ENCODE measurements at regions not wholly inside any gene's neighbourhood (a gene's known extent, or its start where the extent isn't known, plus 50 kb on each side); places are given as distances from the start of the nearest gene placed in this dataset.

DNA sequence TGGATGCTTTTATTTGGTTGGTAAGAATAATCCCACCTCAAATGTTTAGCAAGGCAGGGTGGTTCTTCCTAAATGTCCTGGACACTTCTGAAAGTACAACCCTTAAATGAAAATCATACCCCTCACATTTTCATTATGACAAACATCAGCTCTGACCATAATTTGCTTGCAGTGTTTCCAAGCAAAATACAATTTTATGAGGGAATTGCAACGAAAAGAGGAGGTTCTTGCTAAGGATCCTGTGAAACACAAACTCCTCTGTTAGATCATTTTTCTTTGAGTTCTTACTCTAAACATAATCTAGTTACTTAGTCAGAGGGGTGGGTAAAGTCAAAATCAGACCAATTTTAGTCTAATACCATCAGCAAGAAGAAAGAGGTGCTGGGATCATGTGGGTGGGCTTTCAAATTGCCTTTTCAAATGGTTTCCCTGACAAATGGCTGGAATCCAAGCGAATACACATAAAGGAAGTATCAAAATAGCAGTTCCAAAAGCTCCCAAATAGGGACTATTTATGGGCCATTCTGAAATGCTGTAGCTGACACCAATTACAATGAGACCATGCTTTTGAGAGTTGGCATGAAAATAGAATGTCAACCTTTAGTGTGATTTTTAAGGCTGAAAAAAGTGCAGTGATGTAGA lies 164.9 kb upstream of the INHBA start:
- H3K9ac ChIP-seq (ENCODE audit: low read depth in 1 of 2, low read length in 2 of 2), result no peak overlapping the region
- no peak for TF ChIP-seq NR2F2 (IDR thresholded peaks at IDR 0.05)
- no peak for TF ChIP-seq HNF4G (IDR thresholded peaks at IDR 0.05)
- no peak for TF ChIP-seq RAD21 (IDR thresholded peaks at IDR 0.05)
- TF ChIP-seq RXRA (IDR thresholded peaks at IDR 0.05), result no peak
- no peak for TF ChIP-seq REST (IDR thresholded peaks at IDR 0.05)
- no peak for TF ChIP-seq FOXA1 (IDR thresholded peaks at IDR 0.05)
- TF ChIP-seq FOXA2 (IDR thresholded peaks at IDR 0.05), result no peak
- TF ChIP-seq EGR1 (IDR thresholded peaks at IDR 0.05; ENCODE audit: low read depth in 2 of 2), result no peak
- TF ChIP-seq ATF3 (IDR thresholded peaks at IDR 0.05), result no peak
- no peak for TF ChIP-seq SP1 (IDR thresholded peaks at IDR 0.05)
- H3K4me3 ChIP-seq (ENCODE audit: low read depth in 1 of 3, low read length in 3 of 3), result no peak overlapping the region
- WGBS, result 42% methylated on average over 2 of the region's 2 CpGs
- H3K27me3 ChIP-seq (ENCODE audit: control insufficient read depth in 4 of 4, insufficient read depth in 4 of 4, low read length in 3 of 4), result no peaks in the 10 kb centered on the region
- H3K4me1 ChIP-seq (ENCODE audit: control insufficient read depth in 4 of 4, insufficient read depth in 4 of 4, low read length in 3 of 4), result no peaks in the 10 kb centered on the region
- no peak overlapping the region for H3K27ac ChIP-seq (ENCODE audit: low read depth in 1 of 2, low read length in 2 of 2)
- no peaks in the 10 kb centered on the region for H3K36me3 ChIP-seq (ENCODE audit: control insufficient read depth in 4 of 4, insufficient read depth in 3 of 4, low read depth in 1 of 4, low read length in 3 of 4)
- DNase-seq (ENCODE audit: low spot score), result no peak
- H3K9me3 ChIP-seq (ENCODE audit: control insufficient read depth in 4 of 4, low read length in 3 of 4), result peaks cover 6 to 21% (median 15%) of the 10 kb centered on the region in 4 donors

GRCh38 chr7:41862261-41862660 lies 159.4 kb upstream of the INHBA start:
- Histone ChIP-seq H3K9ac (ENCODE audit: low read depth in 1 of 2, low read length in 2 of 2) (no peak overlapping the region), H3K4me1 (ENCODE audit: control insufficient read depth in 4 of 4, insufficient read depth in 4 of 4, low read length in 3 of 4) (no peaks in the 10 kb centered on the region), H3K27ac (ENCODE audit: low read depth in 1 of 2, low read length in 2 of 2) (no peak overlapping the region), H3K36me3 (ENCODE audit: control insufficient read depth in 4 of 4, insufficient read depth in 3 of 4, low read depth in 1 of 4, low read length in 3 of 4) (no peaks in the 10 kb centered on the region), H3K27me3 (ENCODE audit: control insufficient read depth in 4 of 4, insufficient read depth in 4 of 4, low read length in 3 of 4) (no peaks in the 10 kb centered on the region), H3K4me3 (ENCODE audit: low read depth in 1 of 3, low read length in 3 of 3) (no peak overlapping the region), H3K9me3 (ENCODE audit: control insufficient read depth in 4 of 4, low read length in 3 of 4) (peaks cover 6 to 21% (median 15%) of the 10 kb centered on the region in 4 donors)
- no peak for TF ChIP-seq FOXA2 (IDR thresholded peaks at IDR 0.05)
- no peak for TF ChIP-seq GABPA (IDR thresholded peaks at IDR 0.05 in 1 of 2, conservative IDR thresholded peaks at IDR 0.05 in 1 of 2)
- TF ChIP-seq RAD21 (IDR thresholded peaks at IDR 0.05), result no peak
- no peak for TF ChIP-seq JUND (IDR thresholded peaks at IDR 0.05)
- no peak for TF ChIP-seq FOXA1 (IDR thresholded peaks at IDR 0.05)
- no peak for TF ChIP-seq SP1 (IDR thresholded peaks at IDR 0.05)
- TF ChIP-seq HNF4G (IDR thresholded peaks at IDR 0.05), result no peak
- no peak for TF ChIP-seq RXRA (IDR thresholded peaks at IDR 0.05)
- no peak for TF ChIP-seq ZBTB33 (IDR thresholded peaks at IDR 0.05)
- TF ChIP-seq HNF4A (conservative IDR thresholded peaks at IDR 0.05), result no peak
- TF ChIP-seq, protein P1, sequence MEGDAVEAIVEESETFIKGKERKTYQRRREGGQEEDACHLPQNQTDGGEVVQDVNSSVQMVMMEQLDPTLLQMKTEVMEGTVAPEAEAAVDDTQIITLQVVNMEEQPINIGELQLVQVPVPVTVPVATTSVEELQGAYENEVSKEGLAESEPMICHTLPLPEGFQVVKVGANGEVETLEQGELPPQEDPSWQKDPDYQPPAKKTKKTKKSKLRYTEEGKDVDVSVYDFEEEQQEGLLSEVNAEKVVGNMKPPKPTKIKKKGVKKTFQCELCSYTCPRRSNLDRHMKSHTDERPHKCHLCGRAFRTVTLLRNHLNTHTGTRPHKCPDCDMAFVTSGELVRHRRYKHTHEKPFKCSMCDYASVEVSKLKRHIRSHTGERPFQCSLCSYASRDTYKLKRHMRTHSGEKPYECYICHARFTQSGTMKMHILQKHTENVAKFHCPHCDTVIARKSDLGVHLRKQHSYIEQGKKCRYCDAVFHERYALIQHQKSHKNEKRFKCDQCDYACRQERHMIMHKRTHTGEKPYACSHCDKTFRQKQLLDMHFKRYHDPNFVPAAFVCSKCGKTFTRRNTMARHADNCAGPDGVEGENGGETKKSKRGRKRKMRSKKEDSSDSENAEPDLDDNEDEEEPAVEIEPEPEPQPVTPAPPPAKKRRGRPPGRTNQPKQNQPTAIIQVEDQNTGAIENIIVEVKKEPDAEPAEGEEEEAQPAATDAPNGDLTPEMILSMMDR (IDR thresholded peaks at IDR 0.05; ENCODE audit: low read depth, low read length, missing input control), result no peak
- no peak for TF ChIP-seq NR2F2 (IDR thresholded peaks at IDR 0.05)
- TF ChIP-seq ATF3 (IDR thresholded peaks at IDR 0.05), result no peak
- DNase-seq (ENCODE audit: low spot score), result no peak
- 63% methylated on average over 2 of the region's 2 CpGs for WGBS
